ENCODE measurements at regions not wholly inside any gene's neighbourhood (a gene's known extent, or its start where the extent isn't known, plus 50 kb on each side); places are given as distances from the start of the nearest gene placed in this dataset.

GRCh38 chr7:106779877-106780276, 85.2 kb upstream of the PIK3CG start:
- no peak overlapping the region for H3K4me3 ChIP-seq
- H3K9me3 ChIP-seq, result no peaks in the 10 kb centered on the region
- DNase-seq, result no peak
- ATAC-seq, result peak; percentile 73
- no peaks in the 10 kb centered on the region for H3K27me3 ChIP-seq
- no peak overlapping the region for H3K27ac ChIP-seq
- intact Hi-C loops (cut with DNase I), result no loop called here
- H3K36me3 ChIP-seq, result no peaks in the 10 kb centered on the region
- TF ChIP-seq, protein P1, sequence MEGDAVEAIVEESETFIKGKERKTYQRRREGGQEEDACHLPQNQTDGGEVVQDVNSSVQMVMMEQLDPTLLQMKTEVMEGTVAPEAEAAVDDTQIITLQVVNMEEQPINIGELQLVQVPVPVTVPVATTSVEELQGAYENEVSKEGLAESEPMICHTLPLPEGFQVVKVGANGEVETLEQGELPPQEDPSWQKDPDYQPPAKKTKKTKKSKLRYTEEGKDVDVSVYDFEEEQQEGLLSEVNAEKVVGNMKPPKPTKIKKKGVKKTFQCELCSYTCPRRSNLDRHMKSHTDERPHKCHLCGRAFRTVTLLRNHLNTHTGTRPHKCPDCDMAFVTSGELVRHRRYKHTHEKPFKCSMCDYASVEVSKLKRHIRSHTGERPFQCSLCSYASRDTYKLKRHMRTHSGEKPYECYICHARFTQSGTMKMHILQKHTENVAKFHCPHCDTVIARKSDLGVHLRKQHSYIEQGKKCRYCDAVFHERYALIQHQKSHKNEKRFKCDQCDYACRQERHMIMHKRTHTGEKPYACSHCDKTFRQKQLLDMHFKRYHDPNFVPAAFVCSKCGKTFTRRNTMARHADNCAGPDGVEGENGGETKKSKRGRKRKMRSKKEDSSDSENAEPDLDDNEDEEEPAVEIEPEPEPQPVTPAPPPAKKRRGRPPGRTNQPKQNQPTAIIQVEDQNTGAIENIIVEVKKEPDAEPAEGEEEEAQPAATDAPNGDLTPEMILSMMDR (IDR thresholded peaks at IDR 0.05), result no peak
- H3K4me1 ChIP-seq, result no peaks in the 10 kb centered on the region

- Histone ChIP-seq H3K4me3 (no peak overlapping the region), H3K4me1 (no peaks in the 10 kb centered on the region), H3K27me3 (no peaks in the 10 kb centered on the region), H3K27ac (no peak overlapping the region), H3K36me3 (no peaks in the 10 kb centered on the region), H3K9me3 (no peaks in the 10 kb centered on the region)
- DNase-seq, result no peak
- intact Hi-C loops (cut with DNase I), result no loop called here
- ATAC-seq, result peak; percentile 31
- TF ChIP-seq, protein P1 (IDR thresholded peaks at IDR 0.05), result no peak
Measured at GRCh38 chr7:106781007-106781406, 84.1 kb upstream of the PIK3CG start.

DNA sequence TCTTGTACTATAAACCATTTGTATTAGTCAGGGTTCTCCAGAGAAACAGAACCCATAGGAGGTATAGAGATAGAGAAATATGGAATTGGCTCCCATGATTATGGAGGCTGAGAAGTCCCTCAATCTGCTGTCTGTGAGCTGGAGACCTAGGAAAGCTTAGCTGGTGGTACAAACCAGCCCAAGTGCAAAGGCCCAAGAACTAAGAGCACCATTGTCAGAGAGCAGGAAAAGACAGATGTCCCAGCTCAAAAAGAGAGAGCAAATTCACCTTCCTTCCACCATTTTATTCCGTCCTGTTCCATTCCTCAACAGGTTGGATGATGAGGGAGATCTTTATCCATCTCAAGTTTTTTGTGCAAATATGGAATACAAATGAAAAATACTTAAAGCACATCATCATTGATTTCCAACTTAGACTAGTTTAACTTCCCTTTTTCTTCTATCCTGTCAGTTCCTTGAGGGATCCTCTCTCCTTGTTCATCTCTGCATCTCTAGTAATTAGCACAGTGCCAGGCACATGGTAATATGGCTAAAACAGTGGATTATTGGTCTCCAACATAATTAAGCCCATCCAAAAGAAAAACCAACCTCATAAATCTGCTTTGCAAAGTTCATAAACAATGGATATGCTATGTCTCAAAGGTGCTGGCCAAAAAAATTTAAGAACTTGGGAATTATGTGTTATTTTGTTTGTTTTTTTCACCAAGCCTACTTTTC, 83.1 kb upstream of the PIK3CG start:
- DNase-seq (no peak), ATAC-seq (no peak)
- Histone ChIP-seq H3K4me1 (no peaks in the 10 kb centered on the region), H3K9me3 (no peaks in the 10 kb centered on the region), H3K27ac (no peak overlapping the region), H3K27me3 (no peaks in the 10 kb centered on the region), H3K4me3 (no peak overlapping the region), H3K36me3 (no peaks in the 10 kb centered on the region)
- TF ChIP-seq, protein P1 (IDR thresholded peaks at IDR 0.05), result no peak
- intact Hi-C loops (cut with DNase I), result no loop called here

DNA sequence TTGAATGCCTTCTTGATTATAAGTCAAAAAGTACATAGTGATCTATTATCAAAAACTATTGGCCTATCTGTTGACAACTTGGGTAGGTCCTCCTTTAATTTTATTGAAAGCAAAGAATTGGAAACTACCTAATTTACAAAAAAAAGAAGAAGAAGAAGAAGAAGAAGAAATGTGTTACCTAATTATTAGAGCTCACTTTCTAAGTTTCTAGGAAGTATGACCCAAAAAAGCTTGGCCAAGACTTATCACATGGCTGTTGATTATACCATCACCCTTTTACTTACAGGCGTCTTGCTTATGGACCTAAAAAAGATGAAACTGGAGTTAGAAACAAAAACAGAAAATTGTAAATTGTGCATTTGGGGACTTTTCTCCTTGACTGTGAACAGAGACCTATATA, 81.8 kb upstream of the PIK3CG start:
- TF ChIP-seq, protein P1 (IDR thresholded peaks at IDR 0.05), result no peak
- H3K4me1 ChIP-seq, result no peaks in the 10 kb centered on the region
- DNase-seq (no peak), ATAC-seq (no peak)
- intact Hi-C loops (cut with DNase I), result no loop called here
- no peak overlapping the region for H3K27ac ChIP-seq
- H3K9me3 ChIP-seq, result no peaks in the 10 kb centered on the region
- no peak overlapping the region for H3K4me3 ChIP-seq
- H3K36me3 ChIP-seq, result no peaks in the 10 kb centered on the region
- no peaks in the 10 kb centered on the region for H3K27me3 ChIP-seq

DNA sequence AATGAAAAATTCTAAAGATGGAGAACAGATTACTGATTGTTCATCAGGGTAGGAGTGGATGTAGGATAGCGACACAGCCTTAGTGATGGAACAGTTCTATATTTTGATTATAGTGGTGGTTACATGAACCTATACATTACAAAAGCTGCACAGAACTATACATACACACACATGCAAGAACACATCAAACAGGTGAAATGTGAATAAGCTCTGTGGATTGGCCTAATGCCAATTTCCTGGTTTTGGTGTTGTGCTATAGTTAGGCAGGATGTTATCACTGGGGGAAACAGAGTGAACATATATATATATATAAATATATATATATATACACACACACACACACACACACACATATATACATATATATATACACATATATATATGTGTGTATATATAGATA, 76.4 kb upstream of the PIK3CG start:
- Histone ChIP-seq H3K4me1 (no peaks in the 10 kb centered on the region), H3K36me3 (no peaks in the 10 kb centered on the region), H3K9me3 (no peaks in the 10 kb centered on the region), H3K27me3 (no peaks in the 10 kb centered on the region), H3K27ac (no peak overlapping the region), H3K4me3 (no peak overlapping the region)
- ATAC-seq (no peak), DNase-seq (no peak)
- TF ChIP-seq, protein P1 (IDR thresholded peaks at IDR 0.05), result no peak
- intact Hi-C loops (cut with DNase I), result no loop called here

GRCh38 chr7:106791526-106791925, 73.6 kb upstream of the PIK3CG start:
- H3K9me3 ChIP-seq, result no peaks in the 10 kb centered on the region
- TF ChIP-seq, protein P1 (IDR thresholded peaks at IDR 0.05), result no peak
- H3K27me3 ChIP-seq, result no peaks in the 10 kb centered on the region
- DNase-seq (no peak), ATAC-seq (no peak)
- H3K4me3 ChIP-seq, result no peak overlapping the region
- no peaks in the 10 kb centered on the region for H3K4me1 ChIP-seq
- H3K27ac ChIP-seq, result no peak overlapping the region
- no peaks in the 10 kb centered on the region for H3K36me3 ChIP-seq
- intact Hi-C loops (cut with DNase I), result no loop called here
